GM19351 (cell line): ENCODE measurements at regions not wholly inside any gene's neighbourhood (a gene's known extent, or its start where the extent isn't known, plus 50 kb on each side); places are given as distances from the start of the nearest gene placed in this dataset.

ENCODE experiments used
- ATAC-seq: cut with Tn5 transposase; IDR thresholded peaks from one replicate; pipeline ENCODE4 v1.9.1; 2021; ENCODE audit warnings: mild to moderate bottlenecking, moderate library complexity; ENCODE audit not compliant: unreplicated experiment

- ATAC-seq: no peak
Observed at GRCh38 chrX:39741904-39742303, 355.9 kb downstream of the BCOR start.

- ATAC-seq: no peak
Observed at GRCh38 chrX:39745818-39746217, 351.9 kb downstream of the BCOR start.

- no peak for ATAC-seq
Observed at GRCh38 chrX:39749135-39749534, 348.6 kb downstream of the BCOR start.

GRCh38 chrX:39749728-39750127 is 348.0 kb downstream of the BCOR start:
- no peak for ATAC-seq

GRCh38 chrX:39750256-39750790 is 347.4 kb downstream of the BCOR start:
- no peak for ATAC-seq

- no peak for ATAC-seq
Observed at GRCh38 chrX:39750848-39751247, 346.9 kb downstream of the BCOR start.

GRCh38 chrX:39752815-39753214 is 344.9 kb downstream of the BCOR start:
- ATAC-seq: no peak

- ATAC-seq: no peak
Observed at GRCh38 chrX:39753293-39753996, 344.3 kb downstream of the BCOR start.

GRCh38 chrX:39755143-39756032 is 342.4 kb downstream of the BCOR start:
- ATAC-seq: no peak

- no peak for ATAC-seq
Observed at GRCh38 chrX:39756086-39756883, 341.5 kb downstream of the BCOR start.

- no peak for ATAC-seq
Observed at GRCh38 chrX:39757971-39758370, 339.8 kb downstream of the BCOR start.

- no peak for ATAC-seq
Observed at GRCh38 chrX:39758791-39759525, 338.8 kb downstream of the BCOR start.

- no peak for ATAC-seq
Observed at GRCh38 chrX:39759526-39760224, 338.1 kb downstream of the BCOR start.

GRCh38 chrX:39760930-39761329 is 336.8 kb downstream of the BCOR start:
- no peak for ATAC-seq

GRCh38 chrX:39762266-39762841 is 335.4 kb downstream of the BCOR start:
- no peak for ATAC-seq

- ATAC-seq: no peak
Observed at GRCh38 chrX:39764441-39764914, 333.3 kb downstream of the BCOR start.

- no peak for ATAC-seq
Observed at GRCh38 chrX:39765327-39765726, 332.4 kb downstream of the BCOR start.

GRCh38 chrX:39766085-39766726 is 331.6 kb downstream of the BCOR start:
- ATAC-seq: no peak

GRCh38 chrX:39766855-39767254 is 330.9 kb downstream of the BCOR start:
- ATAC-seq: no peak
